HG03135 (cell line): ENCODE measurements at regions not wholly inside any gene's neighbourhood (a gene's known extent, or its start where the extent isn't known, plus 50 kb on each side); places are given as distances from the start of the nearest gene placed in this dataset.

Source experiments
- ATAC-seq: cut with Tn5 transposase; IDR thresholded peaks from one replicate; pipeline ENCODE4 v1.9.1; 2021; ENCODE audit warnings: mild to moderate bottlenecking, moderate library complexity; ENCODE audit not compliant: unreplicated experiment

DNA sequence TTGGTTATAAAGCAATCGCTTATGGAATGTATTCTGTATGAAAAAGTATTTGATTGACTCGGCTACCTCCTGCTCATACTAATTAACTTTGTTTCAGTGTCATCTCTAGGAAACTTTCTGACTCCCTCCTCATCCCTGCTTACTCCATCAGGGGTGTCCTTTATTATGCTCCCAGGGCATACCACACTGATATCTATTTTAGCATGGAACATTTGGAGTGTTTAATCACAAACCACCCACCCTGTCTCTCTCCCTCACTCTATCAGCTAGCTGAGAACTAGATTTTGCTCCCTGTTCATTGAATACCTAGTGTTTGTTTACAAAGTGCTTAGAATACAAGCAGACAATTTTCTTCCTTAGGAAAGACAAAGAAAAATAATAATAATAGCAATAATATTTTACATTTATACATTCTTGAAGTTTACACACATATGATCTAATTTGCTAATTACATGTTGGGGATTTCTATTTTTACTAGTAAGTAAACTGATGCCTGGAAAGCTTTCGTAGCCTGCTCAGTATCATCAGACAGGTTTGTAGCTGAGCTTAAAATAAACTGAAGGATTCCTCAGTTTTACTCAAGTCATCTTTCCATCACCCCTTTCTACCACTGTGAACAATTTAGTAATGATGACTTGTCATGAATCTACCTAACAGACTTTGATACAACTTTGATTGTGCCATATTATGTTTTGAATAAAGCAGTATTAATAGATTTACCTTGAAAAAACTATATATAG, 811.4 kb upstream of the HS3ST1 start:
- no peak for ATAC-seq

DNA sequence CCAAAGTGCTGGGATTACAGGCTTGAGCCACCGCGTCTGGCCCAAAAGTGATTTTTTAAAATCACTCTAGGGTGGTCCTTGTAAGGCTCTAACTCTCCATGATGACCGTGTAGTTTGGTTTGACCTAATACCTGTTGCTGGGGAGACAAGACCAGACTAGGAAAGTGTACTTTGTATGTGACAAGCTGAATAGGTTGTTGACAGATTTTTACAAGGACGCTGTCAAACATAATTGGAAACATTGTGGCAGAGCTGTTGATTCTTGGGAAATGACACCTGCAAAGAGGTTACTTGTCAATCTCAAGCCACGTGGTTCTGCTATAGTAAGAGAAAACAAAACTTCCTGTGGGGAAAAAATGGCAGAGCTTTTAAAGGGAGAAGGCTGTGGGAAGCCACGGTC, 802.4 kb upstream of the HS3ST1 start:
- no peak for ATAC-seq

DNA sequence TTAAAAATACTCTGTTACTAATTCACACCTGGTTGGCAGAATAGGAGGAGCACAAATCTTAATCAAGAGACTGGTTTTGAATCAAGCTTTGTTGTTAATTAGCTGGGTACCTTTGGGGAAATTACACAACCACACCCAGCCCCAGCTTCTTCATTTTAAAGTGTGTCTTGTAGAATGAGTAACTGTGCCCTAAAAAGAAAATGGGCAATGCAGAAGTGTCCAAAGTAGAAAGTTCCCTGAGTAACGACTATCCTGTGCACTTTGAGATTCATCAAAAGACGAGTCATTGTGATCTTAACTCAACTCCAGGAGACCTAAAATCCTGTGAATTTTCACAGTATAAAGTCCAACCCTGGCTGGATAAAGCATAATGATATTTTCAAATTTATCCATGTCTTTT, 792.3 kb upstream of the HS3ST1 start:
- ATAC-seq, result no peak

DNA sequence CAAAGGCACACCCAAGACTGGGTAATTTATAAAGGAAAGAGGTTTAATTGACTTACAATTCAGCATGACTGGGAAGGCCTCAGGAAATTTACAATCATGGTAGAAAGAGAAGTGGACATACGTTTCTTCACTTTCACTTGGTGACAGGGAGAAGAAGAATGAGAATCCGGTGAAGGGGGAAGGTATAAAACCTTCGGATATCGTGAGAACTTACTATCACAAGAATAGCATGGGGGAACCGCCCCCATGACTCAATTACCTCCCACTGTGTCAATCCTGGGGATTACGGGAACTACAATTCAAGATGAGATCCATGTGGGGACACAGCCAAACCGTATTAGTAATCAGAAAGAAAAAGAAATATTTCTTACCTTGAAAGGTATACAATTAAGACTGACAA, 782.9 kb upstream of the HS3ST1 start:
- no peak for ATAC-seq

DNA sequence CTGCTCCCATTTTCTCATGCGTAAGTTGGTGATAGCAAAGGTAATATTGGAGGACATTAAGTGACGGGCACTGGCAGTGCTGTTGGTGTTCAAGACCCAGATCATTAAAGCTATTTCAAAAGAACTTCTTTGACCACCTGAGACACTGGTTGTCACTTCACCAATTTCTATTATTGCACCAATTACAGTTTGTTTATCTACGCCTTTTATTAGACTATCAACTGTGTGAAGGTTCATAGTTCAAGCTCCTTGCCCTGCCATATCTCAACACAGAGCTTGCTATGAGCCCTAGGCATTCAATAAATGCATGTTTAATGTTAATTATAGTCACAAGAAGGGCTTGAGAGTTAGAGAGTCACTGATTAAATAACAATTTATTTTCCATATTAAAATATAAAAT, 778.7 kb upstream of the HS3ST1 start:
- ATAC-seq, result no peak

DNA sequence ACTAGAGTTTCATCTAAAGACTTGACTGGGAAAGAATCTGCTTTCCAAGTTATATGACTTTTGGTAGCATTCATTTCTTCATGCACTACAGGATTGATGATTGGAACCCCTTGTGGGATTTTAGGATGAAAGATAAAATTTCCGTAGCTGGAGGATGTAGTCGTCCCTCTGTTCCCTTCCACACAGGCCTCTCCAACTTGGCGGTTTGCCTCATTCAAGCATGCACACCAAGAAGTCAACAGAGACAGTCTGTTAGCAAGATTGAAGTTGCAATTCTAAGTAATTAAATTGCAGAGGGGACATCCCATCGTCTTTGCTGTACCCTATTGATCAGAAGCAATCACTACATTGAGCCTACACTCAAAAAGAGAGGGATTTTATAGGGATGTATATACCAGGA, 777.4 kb upstream of the HS3ST1 start:
- no peak for ATAC-seq

DNA sequence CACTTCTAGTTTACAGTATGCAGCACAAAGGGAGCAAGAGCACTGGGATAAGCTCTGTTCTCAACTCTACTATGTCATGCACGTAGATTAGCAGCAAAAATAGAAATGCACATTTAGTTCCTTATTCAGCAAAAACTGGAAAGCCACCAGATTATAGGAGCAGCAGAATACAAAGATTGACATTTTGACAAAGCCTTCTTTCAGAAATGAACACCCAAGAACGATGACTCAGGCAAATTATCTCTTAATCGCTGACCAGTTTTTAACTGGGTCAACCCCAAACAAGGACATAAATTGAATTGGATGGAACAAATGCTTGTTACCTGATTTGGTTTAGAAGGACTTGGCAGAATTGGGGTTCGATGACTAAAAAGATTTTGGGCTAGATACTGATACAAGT, 775.3 kb upstream of the HS3ST1 start:
- ATAC-seq, result no peak

DNA sequence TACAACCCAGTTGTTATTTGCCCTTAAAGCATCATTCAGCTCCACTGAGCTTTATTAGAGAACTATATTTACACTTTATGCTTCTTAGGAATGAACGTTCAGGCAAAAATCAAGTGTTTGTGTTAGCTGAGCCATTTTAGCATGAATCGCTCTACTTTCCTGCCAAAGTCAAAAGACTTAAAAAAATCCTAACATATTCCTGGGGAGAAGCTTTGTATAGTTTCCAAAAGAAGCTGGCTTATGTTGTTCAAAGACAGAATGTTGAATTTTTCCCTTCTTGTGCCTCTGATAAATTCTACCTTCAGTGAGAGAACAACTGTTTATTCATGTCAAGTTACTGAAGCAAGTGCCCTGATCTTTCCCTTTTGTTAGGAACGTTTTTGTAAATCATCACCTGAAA, 771.5 kb upstream of the HS3ST1 start:
- no peak for ATAC-seq

DNA sequence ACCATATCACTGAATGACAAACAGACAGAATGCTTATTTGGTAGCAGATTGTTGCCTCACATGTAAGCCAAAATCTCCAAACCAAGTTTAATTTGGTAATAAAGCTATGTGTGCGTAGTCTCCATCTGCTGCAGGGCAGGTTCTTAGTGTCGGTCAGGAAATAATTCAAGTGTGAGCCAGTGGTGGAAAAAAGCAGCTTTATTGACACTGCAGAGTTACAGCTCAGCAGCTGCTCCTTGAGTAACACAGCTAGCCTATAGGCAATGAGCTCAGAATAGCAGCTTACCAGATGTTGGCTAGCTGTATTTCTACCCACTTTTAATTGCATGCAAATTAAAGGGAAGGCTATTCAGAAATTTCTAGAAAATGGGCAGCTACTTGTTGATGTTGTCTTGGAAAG, 757.8 kb upstream of the HS3ST1 start:
- ATAC-seq, result no peak

DNA sequence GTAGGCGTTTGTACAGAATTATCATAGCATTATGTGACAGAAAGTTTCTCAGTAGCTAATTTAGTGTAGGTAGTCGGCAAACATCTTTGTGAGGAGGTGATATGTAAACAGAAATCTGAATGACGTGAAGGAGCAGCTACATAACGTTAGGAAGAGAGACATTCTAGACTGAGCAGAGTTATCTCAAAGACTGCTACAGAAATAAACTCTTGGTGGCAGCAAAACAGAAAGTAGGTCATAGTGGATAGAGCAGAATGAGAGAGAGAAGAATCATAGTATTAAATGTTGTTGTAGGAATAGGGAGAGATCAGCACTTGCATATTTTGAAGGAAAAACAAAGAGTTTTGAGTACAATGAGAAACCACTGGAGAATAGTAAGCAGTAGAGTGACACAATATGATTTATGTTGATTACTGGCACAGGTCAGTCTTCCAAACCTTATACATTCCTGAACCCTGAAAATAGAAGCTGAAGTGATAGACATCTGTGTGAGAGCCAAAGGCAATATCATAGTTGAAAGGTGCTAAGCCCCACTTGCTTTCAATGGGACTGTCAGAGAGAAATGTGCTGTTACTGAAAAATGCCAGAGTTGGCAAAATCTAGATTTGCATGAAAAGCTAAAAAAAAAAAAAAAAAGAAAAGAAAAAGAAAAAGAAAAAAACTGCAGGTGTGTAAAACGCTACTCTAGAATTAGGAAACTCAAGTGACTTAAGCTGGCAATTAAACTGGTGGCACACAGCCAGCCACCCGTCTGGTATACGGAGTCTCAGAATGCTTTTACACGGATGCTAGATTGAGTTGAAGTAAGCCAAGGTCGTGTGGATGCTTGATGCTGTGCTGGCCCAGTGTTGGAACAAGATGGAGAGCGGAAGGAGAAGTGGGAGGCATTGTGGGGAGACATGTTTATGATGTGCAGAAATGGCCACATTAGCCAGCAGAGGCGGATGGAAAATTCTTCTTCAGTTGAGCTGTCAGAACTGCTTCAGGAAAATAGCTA, 750.2 kb upstream of the HS3ST1 start:
- ATAC-seq, result no peak

DNA sequence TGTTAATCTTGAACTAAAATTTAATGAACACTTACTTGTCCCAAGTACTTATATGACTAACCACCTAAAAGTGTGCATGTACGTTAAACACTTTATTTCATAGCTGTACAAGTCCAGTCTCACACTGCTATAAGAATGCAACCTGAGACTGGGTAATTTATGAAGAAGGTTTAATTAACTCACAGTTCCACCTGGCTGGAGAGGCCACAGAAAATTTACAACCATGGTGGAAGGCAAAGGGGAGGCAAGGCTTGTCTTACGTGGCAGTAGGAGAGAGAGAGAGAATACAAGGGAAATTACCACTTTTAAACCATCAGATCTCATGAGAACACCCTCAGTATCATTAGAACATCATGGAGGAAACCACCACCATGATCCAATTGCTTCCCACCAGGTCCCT, 748.7 kb upstream of the HS3ST1 start:
- ATAC-seq, result no peak

DNA sequence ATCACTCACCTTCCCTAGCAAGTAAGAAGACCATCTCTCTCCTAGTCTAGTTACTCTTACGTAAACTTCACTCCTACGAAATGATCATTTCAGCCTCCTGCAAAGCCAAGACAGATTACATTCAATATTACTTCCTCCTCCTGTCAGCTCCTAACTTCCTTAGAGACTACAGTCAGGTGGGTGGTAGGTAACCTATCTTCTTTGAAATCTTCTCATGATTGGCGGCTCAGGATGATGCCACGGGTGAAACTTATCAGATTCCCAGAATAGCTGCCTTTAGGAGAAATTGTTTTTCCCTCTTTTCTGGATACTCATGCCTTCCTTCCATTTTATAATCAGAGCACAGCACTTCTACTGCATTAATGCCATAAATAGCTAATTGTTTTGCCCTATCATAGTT, 744.8 kb upstream of the HS3ST1 start:
- ATAC-seq, result no peak

DNA sequence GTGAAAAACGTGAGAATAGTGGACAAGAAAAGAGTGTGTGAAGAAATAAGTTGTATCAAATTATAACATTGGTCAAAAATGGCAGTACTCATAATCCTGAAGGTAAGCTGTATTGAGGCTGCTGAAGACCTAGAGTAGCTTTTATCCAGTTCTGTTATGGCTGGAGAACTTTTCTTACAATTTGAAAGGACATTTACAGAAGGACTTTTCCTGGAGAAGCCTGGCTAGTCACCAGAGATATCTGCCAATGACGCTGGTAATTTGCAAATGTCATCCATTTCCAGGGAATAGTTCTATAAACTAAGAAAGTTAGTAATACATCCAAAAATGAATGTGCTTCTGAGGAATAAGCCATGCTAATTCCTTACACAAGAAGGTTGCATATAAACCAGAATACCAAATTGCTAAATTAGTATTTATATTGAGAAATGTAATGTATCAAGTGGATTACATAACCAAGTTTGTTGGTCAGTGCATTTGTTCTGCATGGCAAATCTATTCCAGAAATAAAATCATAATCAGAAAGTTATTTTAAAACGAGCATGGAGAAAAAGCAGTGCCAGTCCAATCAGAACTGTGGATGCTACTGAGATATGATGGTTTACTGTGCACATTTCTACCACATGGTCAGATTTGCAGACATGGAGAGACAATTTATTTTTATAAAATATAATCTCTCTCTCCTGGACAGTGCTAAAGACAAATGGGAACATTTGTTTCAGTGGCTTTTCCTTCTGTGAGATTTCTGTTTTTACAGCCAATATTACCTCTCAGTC, 743.7 kb upstream of the HS3ST1 start:
- no peak for ATAC-seq

DNA sequence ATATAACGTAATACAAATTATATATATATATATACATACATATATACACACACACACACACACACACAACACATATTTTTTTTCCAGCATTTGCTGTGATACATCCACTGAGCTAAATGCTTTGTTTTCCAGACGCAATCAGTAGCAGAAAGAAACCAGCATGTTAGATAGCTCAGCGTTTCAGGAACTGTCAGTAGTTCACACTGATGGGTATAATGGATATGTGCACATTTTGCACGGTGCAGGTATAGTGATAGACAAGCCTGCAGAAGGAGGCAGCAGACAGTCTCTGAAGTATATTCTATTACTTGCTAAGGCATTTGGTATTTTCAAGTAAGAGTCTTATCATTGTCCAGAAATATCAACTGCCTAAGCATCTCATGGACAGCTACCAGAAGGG, 741.6 kb upstream of the HS3ST1 start:
- no peak for ATAC-seq

DNA sequence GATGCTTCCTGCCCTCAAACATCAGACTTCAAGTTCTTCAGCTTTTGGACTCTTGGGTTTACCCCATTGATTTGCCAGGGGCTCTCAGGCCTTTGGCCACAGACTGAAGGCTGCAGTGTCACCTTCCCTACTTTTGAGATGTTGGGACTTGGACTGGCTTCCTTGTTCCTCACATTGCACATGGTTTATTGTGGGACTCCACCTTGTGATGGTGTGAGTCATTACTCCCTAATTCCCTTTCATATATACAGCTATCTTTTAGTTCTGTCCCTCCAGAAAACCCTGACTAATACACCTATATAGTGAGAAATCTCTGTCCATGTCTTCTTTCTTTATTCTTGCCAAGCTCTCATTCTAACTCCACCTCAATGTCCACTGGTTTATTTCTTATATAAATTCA, 736.9 kb upstream of the HS3ST1 start:
- ATAC-seq, result no peak

DNA sequence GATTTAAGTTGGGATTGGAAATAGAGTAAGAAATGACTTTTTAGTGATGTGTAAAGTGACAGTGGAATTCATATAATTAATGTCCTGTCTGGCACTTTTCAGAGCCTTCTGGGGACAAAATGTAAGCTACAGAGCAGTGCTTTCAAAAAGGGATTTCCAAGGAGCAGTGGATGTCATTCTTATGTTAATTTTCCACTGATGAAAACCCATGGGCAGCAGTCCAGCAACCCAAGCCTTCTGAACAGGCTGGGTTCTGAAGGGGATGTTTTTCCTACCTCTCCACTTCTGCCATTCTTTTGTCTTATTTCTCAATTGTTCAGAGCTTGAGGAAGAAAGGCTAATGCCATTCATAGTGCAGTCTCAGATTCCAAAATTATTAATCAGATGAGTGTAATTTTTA, 717.6 kb upstream of the HS3ST1 start:
- ATAC-seq, result no peak

DNA sequence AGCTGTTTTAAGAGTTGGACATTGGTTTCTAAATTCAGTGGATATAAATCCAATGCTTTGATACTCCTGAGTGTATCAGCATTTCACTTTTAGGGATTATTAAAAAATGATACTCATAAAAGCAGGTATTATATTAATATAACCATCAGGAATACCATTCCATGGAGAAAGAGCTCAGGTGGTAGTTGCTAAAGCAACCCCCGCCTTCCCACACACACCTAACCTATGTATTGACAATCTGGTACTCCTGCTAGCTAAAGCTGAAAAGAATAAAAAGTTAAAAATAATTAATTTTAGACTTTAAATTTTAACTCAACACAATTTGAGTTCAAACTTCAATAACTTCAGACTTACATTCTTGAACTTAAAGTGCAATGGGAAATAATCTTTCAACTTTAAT, 717.1 kb upstream of the HS3ST1 start:
- no peak for ATAC-seq

DNA sequence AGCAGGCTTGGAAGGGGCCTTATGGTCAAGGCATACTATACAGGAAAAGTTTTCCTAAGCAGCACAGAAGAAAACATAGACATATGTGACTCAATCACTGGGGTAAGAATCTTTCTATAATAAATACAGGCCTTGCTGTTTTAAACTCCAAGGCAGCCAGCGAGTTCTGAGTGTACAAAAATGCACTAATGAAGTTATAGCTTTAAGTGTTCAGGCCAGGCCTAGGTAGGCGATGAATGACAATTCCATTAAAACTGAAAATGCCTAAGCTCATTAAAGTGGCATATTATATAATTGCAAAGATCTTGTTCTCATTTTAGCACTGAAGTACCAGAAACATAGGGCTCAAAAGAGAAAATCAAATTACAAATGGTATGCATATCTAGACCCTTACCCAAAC, 716.4 kb upstream of the HS3ST1 start:
- no peak for ATAC-seq

DNA sequence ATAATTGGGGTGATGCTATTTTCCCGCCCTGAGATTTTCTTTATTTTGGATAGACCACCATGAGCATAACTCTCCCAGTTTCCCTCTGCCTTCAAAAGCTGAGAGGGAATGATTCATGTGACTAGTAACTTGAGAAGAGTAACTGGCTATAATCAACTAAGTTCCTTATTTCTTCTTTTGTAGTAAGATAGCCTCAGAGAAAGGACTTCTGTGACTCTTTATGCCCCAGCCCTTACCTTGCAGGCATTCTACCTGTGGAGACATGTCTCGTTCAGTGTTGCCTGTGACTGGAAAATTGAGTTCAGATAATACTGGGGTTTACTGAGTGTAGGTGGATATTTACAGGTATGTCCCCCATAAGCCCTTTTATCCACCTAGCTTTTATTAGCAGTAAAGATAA, 715.4 kb upstream of the HS3ST1 start:
- ATAC-seq, result no peak

DNA sequence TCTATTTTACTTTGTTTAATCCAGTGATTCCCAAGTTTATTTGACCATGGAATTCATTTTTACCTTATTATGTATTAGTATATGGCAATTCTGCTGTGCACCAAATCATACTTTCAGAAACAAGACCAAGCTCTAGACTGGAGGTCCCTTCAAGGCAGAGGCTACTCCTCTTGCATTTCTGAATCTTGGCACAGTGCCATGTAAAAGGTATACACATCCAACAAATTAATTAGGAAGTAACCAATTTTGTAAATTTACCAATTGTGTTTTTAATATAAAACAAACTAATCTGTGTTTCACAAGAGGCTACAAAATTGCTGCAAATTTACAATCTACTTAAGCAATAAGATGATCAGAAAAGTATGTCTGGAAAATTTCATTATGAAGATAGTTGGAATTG, 712.2 kb upstream of the HS3ST1 start:
- no peak for ATAC-seq

DNA sequence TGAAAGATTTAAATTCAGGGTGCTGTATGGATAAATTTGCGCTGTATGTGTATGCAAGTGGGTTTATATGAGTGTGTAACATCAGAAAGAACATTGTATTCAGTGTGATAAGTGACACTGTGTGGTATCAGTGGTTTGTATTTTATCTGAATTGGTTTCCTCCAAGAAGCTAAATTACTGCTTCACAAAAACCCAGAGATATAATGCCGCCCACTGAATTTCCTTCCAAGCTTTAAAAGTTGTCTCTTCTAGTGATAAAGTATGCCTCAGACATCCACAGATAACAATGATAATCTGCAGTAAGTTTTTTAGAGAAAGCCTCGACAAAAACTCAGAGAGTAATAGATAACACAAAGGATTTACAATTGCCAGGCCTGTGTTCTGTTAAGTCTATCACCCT, 710.6 kb upstream of the HS3ST1 start:
- no peak for ATAC-seq

DNA sequence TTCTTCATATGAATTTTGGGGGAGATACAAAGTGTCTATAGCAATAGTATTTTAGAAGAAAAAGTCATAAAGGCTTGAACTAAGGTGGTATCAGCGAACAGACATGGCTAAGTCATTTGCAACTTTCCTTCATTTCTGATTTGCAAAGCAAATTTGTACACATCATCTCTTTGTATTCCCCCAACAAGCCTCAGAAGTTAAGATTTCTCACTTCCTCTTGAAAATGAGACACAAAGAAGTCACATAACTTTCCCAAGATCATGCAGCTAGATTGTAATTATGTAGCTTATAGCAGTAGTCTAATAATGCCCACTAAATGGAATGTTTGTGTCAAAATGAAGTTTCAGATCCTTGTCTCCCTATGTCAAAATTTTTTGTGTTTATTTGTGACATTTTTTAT, 709.8 kb upstream of the HS3ST1 start:
- ATAC-seq, result no peak
